ENCODE measurements at regions not wholly inside any gene's neighbourhood (a gene's known extent, or its start where the extent isn't known, plus 50 kb on each side); places are given as distances from the start of the nearest gene placed in this dataset.

DNA sequence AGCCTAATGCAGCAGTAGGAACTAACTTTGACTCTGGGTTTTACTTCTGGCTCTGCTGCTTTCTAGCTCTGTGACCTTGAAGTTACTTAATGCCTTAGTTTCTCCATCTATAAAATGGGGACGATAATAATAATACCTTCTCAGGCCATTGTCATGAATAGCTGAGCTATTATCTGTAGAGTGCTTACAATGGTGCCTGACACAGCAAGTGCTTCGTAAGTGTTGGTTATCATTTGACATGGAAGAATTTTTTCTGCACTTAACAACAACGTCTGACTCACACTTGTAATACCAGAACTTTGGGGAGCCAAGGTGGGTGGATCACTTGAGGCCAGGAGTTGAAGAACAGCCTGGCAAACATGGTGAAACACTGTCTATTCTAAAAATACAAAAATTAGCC, 140.5 kb downstream of the ARL4A start:
- Histone ChIP-seq H4K20me1 (ENCODE audit: insufficient read depth) (no peaks in the 10 kb centered on the region), H3K79me2 (ENCODE audit: low read depth) (no peaks in the 10 kb centered on the region), H3K9me3 (ENCODE audit: insufficient read depth, low read depth) (no peaks in the 10 kb centered on the region), H3K27me3 (ENCODE audit: insufficient read depth, low read depth) (no peaks in the 10 kb centered on the region), H3K4me2 (no peak overlapping the region), H3K36me3 (ENCODE audit: low read depth) (no peaks in the 10 kb centered on the region), H3K27ac (no peak overlapping the region), H3K4me1 (replicated peaks; ENCODE audit: insufficient read depth) (no peaks in the 10 kb centered on the region), H3K9me2 (ENCODE audit: insufficient read depth) (no peaks in the 10 kb centered on the region), H2AFZ (no peak overlapping the region), H3K4me3 (no peak overlapping the region), H3F3A (ENCODE audit: insufficient read depth, low read depth) (no peaks in the 10 kb centered on the region)
- POLR2A ChIA-PET (ENCODE audit: unreplicated experiment): interaction anchor here (0.7 kb wide), 1 partner anchor 1847 kb away, joined by 3 read pairs; no protein-coding TSS in a partner anchor
- DNase-seq: no peak
- BruUV-seq (replicated peaks): no TSS peak
- intact Hi-C loops (cut with micrococcal nuclease; ENCODE audit: unreplicated experiment): no loop called here
- CTCF ChIA-PET: no interaction called here
- TF ChIP-seq, protein P1, sequence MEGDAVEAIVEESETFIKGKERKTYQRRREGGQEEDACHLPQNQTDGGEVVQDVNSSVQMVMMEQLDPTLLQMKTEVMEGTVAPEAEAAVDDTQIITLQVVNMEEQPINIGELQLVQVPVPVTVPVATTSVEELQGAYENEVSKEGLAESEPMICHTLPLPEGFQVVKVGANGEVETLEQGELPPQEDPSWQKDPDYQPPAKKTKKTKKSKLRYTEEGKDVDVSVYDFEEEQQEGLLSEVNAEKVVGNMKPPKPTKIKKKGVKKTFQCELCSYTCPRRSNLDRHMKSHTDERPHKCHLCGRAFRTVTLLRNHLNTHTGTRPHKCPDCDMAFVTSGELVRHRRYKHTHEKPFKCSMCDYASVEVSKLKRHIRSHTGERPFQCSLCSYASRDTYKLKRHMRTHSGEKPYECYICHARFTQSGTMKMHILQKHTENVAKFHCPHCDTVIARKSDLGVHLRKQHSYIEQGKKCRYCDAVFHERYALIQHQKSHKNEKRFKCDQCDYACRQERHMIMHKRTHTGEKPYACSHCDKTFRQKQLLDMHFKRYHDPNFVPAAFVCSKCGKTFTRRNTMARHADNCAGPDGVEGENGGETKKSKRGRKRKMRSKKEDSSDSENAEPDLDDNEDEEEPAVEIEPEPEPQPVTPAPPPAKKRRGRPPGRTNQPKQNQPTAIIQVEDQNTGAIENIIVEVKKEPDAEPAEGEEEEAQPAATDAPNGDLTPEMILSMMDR (conservative IDR thresholded peaks at IDR 0.05): no peak
- no peak for TF ChIP-seq EZH2 (IDR thresholded peaks at IDR 0.05; ENCODE audit: low read depth)

DNA sequence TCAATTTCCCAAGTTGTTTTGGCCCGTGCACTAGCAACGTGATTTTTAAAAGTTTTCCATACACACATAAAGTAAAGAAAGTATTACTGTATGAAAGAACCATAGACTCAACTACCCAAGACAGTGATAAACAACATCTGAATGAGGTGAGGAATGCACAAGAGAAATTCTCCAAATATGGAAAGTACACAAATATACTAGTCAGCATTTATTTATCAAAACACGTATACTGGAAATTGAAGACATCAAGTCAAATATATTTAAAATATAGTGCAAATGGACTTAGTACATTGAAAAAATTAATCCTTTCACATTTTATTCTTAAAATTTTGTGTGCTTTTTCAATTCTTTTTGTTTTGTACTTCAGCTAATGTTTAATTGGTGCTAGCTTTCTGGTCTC, 143.6 kb downstream of the ARL4A start:
- Histone ChIP-seq H3K4me1 (replicated peaks; ENCODE audit: insufficient read depth) (no peaks in the 10 kb centered on the region), H3K79me2 (ENCODE audit: low read depth) (no peaks in the 10 kb centered on the region), H3K9me3 (ENCODE audit: insufficient read depth, low read depth) (peaks cover 15% of the 10 kb centered on the region), H2AFZ (no peak overlapping the region), H3K27me3 (ENCODE audit: insufficient read depth, low read depth) (no peaks in the 10 kb centered on the region), H3K4me3 (no peak overlapping the region), H4K20me1 (ENCODE audit: insufficient read depth) (no peaks in the 10 kb centered on the region), H3F3A (ENCODE audit: insufficient read depth, low read depth) (no peaks in the 10 kb centered on the region), H3K36me3 (ENCODE audit: low read depth) (no peaks in the 10 kb centered on the region), H3K4me2 (no peak overlapping the region), H3K9me2 (ENCODE audit: insufficient read depth) (no peaks in the 10 kb centered on the region), H3K27ac (no peak overlapping the region)
- no TSS peak for BruUV-seq (replicated peaks)
- TF ChIP-seq, protein P1 (conservative IDR thresholded peaks at IDR 0.05): no peak
- TF ChIP-seq EZH2 (IDR thresholded peaks at IDR 0.05; ENCODE audit: low read depth): no peak
- DNase-seq: no peak
- intact Hi-C loops (cut with micrococcal nuclease; ENCODE audit: unreplicated experiment): no loop called here
- CTCF ChIA-PET: no interaction called here
- POLR2A ChIA-PET (ENCODE audit: unreplicated experiment): no interaction called here

DNA sequence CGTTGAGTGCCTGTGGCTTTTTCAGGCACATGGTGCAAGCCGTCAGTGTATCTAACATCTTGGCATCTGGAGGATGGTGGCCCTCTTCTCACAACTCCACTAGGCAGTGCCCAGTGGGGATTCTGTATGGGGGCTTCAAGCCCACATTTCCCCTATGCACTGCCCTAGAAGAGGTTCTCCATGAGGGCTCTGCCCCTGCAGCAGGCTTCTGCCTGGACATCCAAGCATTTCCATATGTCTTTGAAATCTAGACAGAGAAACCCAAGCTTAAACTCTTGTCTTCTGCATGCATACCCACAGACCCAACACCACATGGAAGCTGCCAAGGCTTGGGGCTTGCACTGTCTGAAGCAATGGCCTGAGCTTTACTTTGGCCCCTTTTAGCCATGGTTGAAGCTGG, 146.4 kb downstream of the ARL4A start:
- Histone ChIP-seq H3K27ac (no peak overlapping the region), H3K9me3 (ENCODE audit: insufficient read depth, low read depth) (peaks cover 15% of the 10 kb centered on the region), H3K79me2 (ENCODE audit: low read depth) (no peaks in the 10 kb centered on the region), H3K36me3 (ENCODE audit: low read depth) (no peaks in the 10 kb centered on the region), H3K9me2 (ENCODE audit: insufficient read depth) (no peaks in the 10 kb centered on the region), H3K4me1 (replicated peaks; ENCODE audit: insufficient read depth) (no peaks in the 10 kb centered on the region), H3F3A (ENCODE audit: insufficient read depth, low read depth) (no peaks in the 10 kb centered on the region), H4K20me1 (ENCODE audit: insufficient read depth) (no peaks in the 10 kb centered on the region), H2AFZ (no peak overlapping the region), H3K27me3 (ENCODE audit: insufficient read depth, low read depth) (no peaks in the 10 kb centered on the region), H3K4me2 (no peak overlapping the region), H3K4me3 (no peak overlapping the region)
- POLR2A ChIA-PET (ENCODE audit: unreplicated experiment): no interaction called here
- no peak for TF ChIP-seq EZH2 (IDR thresholded peaks at IDR 0.05; ENCODE audit: low read depth)
- TF ChIP-seq, protein P1 (conservative IDR thresholded peaks at IDR 0.05): no peak
- no peak for DNase-seq
- intact Hi-C loops (cut with micrococcal nuclease; ENCODE audit: unreplicated experiment): no loop called here
- no TSS peak for BruUV-seq (replicated peaks)
- CTCF ChIA-PET: no interaction called here

Measured in PC-9 (cell line).